HS-5 (cell line): ENCODE measurements at regions not wholly inside any gene's neighbourhood (a gene's known extent, or its start where the extent isn't known, plus 50 kb on each side); places are given as distances from the start of the nearest gene placed in this dataset.

Experiments used
- DNase-seq: peaks from one replicate; pipeline ENCODE4 v3.0.0-alpha.2; 2012; ENCODE audit warnings: low read depth

DNA sequence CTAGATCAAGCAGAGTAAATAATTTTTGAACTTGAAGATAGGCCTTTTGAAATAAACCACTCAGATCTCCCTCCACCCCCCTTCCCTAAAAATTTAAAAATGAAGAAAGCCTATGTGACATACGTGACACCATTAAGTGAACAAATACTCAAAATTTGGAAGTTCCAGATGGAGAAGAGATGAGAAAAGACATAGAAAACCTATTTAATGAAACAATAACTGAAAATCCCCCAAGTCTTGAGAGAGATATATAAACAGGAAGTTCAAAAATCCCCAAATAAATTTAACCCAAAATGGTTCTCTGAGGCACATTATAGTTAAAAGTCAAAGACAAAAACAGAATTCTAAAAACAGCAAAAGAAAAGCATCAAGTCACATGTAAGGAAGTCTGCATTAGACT is 428.6 kb downstream of the PSAT1 start:
- no peak for DNase-seq

DNA sequence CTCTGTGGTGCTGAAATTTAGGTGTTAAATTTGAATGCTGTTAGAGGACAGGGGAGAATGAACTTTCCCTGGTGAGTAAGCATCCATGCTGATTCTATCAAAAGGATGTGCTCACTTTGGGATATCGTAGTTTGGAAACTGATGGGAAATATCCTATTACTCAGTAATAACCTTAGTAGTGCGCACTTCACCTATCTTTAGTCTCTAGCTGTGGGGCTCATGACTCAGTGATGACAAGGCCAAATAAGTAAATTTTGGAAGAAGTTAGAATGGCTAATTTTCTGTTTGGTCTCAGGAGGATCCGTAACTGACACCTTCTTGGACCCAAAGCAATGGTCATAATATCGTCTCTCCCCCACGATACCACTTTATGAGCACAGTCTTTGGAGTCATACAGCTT is 448.4 kb downstream of the PSAT1 start:
- no peak for DNase-seq

DNA sequence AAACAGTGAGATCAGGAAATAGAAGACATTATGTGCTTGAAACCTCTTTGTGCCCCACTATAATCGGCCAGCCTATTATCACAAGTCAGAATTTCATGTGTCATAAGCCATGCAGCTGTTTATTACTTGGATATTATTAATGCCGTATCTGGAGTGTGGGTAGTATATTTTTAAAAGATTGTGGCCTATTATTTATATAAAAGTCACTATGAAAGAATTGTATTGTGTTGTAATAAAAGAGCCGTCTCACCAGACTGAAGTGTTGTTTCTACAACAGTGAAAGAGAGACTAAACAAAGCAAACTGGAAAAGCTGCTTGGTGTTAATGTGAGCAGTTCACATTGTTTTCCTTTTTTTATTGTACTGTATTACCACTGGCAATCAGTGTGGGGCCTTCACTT is 449.1 kb downstream of the PSAT1 start:
- DNase-seq = no peak

DNA sequence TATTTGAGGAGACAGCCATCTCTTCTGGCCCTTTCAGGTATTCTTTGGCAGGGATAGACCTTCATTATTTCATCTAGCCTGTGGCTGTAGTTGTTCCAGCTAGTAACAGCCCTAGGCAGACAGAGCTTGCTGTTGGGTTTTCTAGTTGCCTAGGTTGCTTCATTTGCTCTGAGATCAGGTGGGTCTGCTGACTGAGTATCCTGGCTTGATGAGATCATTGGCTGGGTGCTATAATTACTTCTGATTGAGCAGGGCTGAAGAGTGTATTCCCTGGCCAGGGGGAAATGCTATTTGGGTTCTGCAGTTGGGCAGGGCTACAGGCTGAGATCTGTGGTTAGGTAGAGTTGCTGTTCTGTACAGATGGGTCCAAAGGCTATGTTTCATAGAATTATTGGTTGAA is 456.1 kb downstream of the PSAT1 start:
- DNase-seq = no peak

DNA sequence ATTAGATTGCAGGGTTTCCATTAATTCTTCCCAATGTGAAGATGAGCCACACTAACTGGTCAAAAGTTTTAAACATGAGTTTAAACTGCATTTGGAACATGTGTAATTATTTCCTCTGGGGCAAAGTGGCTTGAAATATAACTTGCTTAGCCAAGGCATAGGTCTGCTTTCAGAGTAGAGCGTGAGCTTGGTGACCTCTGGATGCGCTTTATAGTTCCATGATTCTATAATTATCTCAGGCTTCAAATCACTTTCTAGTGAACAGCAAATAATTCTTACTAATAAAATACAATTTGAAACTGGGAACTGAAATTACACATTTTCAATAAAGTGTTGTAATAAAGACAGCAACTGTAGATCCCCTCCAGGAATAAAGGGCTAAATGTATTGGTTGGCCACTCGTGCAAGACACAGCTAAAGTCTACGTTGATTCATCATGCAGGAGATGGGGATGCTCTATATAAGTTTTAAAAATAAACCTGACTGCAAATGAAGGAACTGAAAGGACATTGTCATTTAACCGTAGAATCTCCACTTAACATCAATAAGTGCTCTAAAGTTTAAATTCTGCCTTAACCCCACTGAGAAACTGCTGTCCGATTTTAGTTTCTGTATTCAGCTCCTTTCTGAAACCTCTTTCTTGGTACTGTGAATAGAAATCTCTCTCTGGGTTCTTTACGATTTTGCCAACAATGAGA is 460.0 kb downstream of the PSAT1 start:
- no peak for DNase-seq

DNA sequence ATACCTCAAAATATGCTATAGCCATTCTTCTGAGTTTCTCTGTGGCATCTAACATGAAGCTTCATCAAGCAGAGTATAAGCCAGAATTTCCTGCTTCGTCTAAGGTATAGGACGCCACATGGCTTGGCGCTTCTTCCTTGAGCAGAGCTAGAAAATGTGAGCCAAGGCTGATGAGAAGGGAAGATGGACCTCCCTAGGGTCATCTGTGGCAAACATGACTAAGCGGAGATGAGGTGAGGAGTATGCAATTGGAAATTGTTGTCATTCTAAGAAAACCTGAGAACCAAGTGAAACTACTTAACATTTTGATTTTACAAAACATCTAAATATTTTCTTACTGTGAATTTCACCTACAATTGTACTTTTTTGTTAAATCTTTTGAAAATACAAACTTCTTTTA is 466.5 kb downstream of the PSAT1 start:
- no peak for DNase-seq

DNA sequence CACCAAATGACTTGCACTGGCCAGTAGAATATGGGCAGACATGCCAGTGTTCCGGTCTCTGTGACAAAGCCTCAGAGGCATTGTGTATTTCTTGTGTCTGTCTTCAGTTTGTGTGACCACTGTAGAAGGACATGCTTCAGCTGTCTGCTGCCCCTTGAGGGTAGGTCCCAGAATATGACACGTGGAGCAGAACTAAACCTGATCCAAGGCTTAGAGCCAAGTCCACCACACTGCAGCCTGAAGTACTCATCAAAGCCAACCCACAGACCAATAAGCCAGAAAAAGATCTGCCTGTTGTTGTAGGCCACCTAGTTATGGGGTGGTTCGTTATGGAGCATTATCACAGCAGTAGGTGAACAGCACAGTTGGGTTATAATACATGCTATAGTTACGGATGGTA is 468.9 kb downstream of the PSAT1 start:
- no peak for DNase-seq

DNA sequence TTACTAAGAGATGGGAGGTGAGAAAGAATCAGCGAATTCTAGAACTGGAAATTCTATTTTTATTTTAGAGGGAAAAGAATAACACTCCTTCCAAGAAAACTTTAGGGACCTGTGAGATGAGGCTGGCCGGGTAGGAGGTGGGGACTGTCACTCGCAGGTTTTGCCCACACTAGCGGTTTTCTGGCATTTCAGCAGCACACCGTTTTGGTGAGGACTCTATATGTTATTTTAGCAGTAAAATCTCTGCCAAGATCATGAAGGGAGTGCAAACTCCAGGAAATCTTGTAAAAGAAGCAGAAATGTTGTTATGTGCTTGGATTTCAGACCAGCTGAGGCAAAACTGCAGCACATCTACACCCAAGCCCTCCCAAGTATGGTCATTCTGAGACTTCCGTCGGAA is 470.6 kb downstream of the PSAT1 start:
- DNase-seq = no peak

DNA sequence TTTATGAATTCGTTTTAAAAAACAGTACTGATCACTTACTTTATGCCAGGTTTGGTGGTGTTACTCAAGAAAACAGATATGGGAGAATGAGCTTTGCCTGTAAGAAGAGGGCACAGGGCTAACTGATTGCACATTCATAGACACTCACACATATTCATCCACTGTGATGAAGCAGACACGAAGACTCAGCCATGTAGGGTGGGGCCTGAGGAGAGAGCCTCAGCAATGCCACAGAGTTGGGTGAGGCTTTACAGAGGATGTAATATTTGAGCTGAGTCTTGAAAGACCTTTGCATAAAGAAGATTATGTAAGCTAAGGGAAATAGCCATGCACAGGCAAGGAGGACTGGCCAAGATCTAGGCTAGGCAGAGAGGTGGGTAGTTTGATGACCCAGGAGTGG is 472.8 kb downstream of the PSAT1 start:
- DNase-seq = no peak

DNA sequence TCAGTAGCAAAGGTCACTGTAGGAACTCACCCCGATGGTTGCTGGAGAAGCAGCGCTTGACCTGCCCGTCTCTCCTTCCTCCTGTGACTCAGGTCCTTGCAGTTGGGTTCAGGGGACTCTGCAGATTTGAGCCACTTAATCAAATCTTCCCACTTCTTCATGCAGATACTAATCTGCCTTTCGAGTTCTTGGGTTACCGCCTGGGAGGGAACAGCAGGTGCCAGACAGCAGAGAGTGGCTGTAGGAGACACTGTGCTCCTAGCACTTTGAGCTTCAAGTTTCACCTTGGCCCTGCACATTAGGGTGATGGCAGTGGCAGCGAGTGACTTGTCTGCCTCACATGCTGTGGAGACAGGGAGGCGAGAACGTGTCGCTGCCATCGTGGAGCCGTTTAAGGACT is 478.3 kb downstream of the PSAT1 start:
- no peak for DNase-seq

DNA sequence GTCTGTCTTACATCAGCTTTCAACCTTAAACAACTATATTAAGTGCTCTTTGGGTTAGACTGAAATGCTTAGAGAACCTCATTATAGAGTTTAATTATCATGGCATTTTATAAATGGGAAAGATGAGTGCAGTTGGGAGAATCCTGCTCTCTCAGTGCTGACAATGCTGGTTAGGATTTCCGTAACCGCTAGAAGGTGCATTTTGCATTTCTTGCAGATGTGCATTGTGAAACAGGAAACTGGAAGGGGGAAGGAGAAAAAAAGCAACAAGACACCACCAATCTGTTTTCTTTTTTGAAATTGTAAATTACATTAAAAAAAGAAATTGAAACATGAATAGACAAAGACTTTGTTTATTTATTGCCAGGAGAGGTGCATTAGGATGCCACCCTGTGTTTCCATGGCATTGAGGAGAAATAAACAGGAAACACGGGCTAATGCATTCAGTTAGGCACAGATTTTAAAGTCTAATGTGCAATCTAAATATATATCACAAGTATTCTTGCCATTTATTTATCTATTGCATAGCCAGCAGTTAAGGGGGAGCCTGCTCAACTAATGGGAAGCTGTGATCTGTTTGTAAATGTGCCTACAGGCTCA is 478.9 kb downstream of the PSAT1 start:
- no peak for DNase-seq

DNA sequence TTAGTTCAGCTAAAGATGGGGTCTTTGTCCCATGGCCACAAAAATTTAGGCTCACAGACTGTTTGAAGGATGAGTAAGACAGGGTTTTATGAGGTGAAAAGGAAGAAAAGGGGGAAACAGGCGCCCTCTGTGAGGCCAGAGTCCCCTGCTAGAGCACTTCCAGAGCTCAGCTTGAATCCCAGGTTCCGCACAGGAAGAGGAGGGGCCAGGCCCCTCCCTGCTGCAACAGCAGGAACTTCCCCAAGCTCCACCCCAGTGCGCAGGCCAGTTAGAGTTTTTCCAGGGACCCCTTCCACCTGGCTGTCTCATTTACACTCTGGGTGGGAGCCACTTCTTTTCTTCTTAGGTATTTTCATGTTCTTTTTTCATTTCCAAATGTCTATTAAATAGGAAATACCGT is 480.8 kb downstream of the PSAT1 start:
- DNase-seq = no peak

DNA sequence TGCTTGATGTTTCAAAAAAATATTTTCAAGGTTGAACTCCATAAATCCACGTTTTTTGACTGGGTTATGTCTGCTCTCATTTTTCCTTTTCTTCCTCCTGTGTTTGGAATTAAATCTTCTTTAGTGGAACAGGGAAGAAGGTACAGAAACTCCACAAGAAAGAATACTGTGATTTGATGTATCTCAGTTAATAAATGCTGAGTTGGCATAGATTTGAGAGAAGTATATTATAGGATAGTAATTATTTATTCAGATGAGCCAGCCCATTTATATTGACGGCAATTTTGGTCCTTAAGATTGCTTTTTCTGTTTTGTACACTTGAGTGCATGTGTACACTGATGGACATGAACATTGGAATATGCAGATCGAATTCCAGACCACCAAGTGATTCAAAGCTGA is 481.4 kb downstream of the PSAT1 start:
- no peak for DNase-seq

DNA sequence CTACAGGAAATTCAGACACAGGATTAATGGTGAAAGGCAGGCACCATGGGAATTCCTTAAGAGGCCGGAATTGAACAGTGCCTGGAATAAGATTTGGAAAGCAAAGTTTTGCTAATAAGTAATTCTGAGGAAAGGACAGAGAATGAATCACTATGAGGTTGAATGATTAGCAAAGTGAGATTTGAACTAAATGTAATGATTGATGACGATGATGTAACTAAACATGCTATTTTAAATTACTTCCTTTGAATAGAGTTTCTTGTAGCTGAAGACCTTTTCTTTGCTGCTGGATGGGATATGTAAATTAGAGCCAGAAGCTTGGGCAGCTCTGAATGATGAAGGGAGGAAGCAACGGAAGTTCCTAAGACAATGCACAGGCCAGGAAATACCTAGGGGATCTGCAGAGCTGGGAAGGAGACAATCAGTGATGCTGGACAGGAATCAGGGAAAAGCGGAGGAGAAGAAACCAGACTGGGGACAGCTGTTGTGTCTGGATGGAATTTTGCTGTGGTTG is 482.0 kb downstream of the PSAT1 start:
- DNase-seq = no peak

DNA sequence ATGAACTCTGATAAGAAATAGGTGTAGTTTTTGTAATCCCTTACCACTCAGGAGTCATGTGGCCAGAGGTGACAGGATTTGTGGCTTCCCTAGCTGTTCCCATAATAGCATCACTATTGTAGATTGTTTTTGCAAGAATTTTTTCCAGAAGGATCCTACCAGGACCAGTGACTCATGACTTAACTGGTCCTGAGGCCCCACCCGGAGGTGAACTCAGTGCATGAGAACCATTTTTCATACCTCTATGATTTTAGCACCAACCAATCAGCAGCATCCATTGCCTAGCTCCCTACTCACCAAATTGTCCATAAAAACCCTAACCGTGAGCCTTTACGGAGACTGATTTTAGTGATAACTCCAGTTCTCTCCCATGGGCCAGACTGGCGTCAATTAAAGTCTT is 484.8 kb downstream of the PSAT1 start:
- DNase-seq = no peak

DNA sequence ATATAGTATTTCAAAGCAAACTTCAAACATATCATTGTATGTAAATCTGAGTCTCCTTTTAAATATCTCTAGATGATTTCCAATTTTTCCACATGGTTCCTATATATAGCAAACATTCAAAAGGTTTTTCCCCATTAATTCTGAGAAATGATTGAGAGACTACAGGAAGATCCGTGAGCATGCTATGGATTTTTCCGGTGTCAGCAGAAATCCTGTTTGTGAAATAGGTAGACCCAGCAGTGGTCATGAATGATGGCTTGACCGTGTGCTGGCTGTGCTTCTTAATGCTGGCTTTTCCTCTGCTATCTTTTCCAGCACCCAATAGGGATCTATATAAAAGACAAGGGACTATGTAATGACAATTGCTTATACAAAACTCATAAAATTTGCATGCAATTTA is 485.3 kb downstream of the PSAT1 start:
- no peak for DNase-seq

DNA sequence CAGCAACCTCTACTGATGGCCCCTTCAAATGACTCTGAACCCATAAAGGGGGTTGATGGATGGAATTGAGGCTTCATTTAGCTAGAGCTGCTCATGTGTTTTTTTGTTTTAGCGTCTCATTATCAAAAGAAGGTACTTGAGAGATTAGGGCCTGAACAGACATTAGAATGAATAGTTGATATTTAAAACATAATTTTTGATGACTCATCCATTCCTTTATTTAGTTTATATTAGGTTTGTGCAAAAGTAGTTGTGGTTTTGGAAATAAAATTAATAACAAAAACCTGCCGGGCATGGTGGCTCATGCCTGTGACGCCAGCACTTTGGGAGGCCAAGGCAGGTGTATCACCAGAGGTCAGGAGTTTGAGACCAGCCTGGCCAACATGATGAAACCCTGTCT is 485.9 kb downstream of the PSAT1 start:
- no peak for DNase-seq

DNA sequence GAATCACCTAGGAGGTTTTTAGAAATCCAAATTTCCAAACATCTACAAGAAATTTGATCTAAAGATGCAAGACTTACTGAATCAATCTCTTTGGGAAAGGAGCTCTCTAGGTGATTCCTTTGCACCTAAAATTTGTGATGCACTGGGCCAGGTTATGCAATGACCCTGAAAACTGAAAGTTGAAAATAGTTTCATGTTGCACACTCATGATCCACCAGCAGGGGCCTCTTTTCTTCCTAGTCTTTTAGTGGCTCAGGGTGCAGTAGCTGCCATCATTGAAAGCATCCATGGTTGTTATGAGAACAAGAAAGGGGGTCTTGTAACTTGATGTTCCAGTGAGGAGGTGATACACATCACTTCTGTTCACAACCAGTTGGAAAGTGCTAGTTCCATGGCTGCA is 486.8 kb downstream of the PSAT1 start:
- DNase-seq = no peak

DNA sequence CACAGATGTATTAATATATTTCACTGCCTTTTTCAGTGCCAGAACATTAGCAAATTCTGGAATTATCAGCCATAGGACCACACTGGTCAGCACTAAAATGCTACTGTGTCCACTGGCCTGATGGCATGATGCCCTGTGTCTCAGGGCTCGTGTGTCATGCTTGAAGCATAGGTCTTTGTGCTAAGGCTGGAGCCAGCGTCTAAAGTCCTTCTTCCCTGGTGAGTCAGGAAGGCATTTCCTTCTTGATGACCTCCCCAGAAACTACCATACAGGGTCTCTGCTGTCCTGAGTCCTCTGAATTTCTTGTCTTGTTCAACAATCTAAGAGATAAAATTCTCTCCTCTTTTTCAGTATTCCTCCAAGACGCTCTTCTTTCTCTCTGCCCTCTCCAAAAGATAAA is 489.9 kb downstream of the PSAT1 start:
- no peak for DNase-seq

DNA sequence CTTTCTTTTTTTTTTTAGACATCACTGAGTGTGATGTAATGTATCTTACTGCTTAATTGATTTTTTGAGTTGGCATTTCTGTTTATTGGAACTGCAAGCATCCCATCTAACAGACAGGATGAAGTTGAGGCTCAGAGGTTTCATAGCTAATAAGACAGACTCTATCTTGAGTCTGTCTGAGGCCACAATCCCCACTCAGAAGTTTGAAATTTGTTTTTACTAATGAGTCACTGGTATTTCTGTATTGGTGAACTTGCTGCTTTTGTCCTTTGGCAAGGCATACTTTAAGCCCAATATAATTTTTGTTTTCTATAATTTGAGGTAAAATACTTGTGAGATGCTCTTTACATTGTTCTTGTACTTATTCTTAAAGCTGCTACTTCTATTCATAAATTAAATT is 491.2 kb downstream of the PSAT1 start:
- DNase-seq = no peak

DNA sequence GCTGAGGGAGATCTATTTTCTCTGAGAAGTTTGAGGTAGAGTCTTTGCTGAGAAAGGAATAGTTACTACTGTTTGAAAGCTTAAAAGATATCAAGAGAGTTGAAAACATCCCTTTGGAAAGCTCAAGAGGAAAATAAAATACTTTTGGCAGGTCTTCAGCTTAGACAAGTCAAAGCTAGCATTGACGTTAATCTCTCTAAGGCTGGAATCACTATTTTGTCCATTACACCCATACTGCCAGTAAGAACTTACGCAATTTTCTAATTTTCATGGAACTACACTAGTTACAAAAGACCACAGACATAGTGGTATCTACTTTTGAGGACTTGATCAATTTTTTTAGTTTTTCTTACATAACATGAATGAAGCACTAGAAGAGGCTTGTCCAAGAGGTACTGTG is 494.9 kb downstream of the PSAT1 start:
- DNase-seq = no peak

DNA sequence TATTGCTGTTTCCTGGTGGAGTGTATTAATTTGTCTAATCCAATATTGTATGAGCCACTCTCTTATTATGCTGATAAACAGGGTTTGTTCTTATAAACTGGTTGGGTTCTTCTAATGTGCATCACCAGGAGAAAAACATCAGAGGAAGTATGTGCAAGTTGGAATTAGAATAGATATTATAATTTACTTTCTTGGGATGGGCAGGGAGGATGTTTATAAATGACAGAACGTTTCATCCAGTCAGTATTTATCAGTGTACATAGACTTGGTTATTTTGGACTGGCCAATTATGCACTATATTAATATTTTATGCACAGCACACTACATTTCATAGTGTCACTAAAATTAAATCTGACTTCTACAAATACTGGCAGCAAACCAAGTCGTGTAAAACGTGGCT is 495.8 kb downstream of the PSAT1 start:
- DNase-seq = no peak

DNA sequence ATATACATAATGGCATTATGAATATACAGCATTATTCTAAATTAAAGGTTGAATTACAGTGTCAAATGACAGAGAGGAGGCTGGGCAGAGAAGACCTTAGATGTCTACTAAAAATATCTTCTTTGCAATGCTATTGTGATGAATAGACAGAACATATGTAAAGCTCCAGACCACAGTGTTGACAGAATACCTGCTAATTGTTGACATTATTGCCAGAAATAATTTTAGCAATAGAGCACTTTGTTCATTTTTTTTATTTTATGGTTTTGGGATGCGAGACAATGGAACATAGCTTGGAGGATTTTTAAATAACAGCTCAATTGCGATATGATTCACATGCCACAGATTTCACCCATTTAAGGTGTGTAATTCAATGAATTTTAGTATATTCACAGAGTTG is 508.8 kb downstream of the PSAT1 start:
- no peak for DNase-seq

DNA sequence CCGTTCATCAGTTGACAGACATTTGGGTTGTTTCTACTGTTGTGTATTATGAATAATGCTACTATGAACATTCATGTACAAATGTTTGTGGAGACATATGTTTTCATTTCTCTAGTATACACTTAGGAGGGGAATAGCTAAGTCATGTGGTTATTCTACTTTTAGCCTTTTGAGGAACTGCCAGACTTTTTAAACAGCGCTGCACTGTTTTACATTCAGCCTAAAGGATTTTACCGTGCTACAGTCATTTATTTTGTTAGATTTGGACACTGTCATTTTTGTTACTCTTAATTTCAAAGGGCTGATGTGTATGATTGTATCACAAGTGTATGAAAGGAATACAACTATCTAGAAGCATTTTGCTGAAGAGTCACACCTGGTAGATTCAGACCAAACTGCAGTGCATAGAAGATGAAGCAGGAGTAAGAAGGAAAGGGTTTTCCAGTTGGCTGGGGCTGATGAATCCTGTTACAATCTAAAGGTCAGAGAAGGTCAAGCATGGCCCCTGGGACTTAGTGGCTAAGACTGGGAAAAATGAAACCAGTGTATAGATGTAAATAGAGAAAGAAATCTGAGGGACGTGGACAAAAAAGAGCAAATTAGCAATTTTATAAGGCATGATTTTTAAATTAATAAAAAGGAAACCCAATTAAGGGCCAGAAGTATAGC is 509.7 kb downstream of the PSAT1 start:
- no peak for DNase-seq
